ENCODE measurements at regions not wholly inside any gene's neighbourhood (a gene's known extent, or its start where the extent isn't known, plus 50 kb on each side); places are given as distances from the start of the nearest gene placed in this dataset.

- TF ChIP-seq CTCF (IDR thresholded peaks at IDR 0.05) (no peak), HOXB5 (CRISPR knock-in tag; IDR thresholded peaks at IDR 0.05) (no peak), MYC (IDR thresholded peaks at IDR 0.05; ENCODE audit: borderline replicate concordance, low read length) (no peak), ZSCAN20 (CRISPR knock-in tag; IDR thresholded peaks at IDR 0.05) (no peak), SMC3 (IDR thresholded peaks at IDR 0.05) (no peak), ELK1 (IDR thresholded peaks at IDR 0.05; ENCODE audit: low read depth, low read length) (no peak), EP300 (IDR thresholded peaks at IDR 0.05) (no peak), EHMT2 (IDR thresholded peaks at IDR 0.05; ENCODE audit: low read depth) (no peak), POLR2A (IDR thresholded peaks at IDR 0.05; ENCODE audit: low read length) (no peak)
- TF ChIP-seq, protein P1, sequence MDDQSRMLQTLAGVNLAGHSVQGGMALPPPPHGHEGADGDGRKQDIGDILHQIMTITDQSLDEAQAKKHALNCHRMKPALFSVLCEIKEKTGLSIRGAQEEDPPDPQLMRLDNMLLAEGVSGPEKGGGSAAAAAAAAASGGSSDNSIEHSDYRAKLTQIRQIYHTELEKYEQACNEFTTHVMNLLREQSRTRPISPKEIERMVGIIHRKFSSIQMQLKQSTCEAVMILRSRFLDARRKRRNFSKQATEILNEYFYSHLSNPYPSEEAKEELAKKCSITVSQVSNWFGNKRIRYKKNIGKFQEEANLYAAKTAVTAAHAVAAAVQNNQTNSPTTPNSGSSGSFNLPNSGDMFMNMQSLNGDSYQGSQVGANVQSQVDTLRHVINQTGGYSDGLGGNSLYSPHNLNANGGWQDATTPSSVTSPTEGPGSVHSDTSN (IDR thresholded peaks at IDR 0.05) = no peak
Observed at GRCh38 chrX:4185086-4185485, 471.6 kb upstream of the PRKX start.

All from A549 (cell line).